ENCODE measurements at regions not wholly inside any gene's neighbourhood (a gene's known extent, or its start where the extent isn't known, plus 50 kb on each side); places are given as distances from the start of the nearest gene placed in this dataset.

- no peak overlapping the region for H2AFZ ChIP-seq (ENCODE audit: low read length)
- H3K36me3 Mint-ChIP-seq (ENCODE audit: insufficient read depth in 1 of 3, low read depth in 3 of 3): peaks cover 0 to 6% (median 0%) of the 10 kb centered on the region in 3 experiments; a peak in 2 of 7 replicates
- H4K91ac ChIP-seq (ENCODE audit: insufficient read length, low read depth, low read length): no peak overlapping the region
- no peak overlapping the region for H3K27ac ChIP-seq (ENCODE audit: insufficient read length, low read depth, low read length)
- peaks cover 3 to 4% of the 10 kb centered on the region in 2 experiments; a peak in 1 of 5 replicates for H3K9me3 Mint-ChIP-seq
- H3K14ac ChIP-seq (ENCODE audit: insufficient read depth, low read length): no peak overlapping the region
- no peaks in the 10 kb centered on the region for H3K79me1 ChIP-seq (ENCODE audit: insufficient read depth, low read depth, low read length, poor library complexity, severe bottlenecking)
- TF ChIP-seq, protein P1, sequence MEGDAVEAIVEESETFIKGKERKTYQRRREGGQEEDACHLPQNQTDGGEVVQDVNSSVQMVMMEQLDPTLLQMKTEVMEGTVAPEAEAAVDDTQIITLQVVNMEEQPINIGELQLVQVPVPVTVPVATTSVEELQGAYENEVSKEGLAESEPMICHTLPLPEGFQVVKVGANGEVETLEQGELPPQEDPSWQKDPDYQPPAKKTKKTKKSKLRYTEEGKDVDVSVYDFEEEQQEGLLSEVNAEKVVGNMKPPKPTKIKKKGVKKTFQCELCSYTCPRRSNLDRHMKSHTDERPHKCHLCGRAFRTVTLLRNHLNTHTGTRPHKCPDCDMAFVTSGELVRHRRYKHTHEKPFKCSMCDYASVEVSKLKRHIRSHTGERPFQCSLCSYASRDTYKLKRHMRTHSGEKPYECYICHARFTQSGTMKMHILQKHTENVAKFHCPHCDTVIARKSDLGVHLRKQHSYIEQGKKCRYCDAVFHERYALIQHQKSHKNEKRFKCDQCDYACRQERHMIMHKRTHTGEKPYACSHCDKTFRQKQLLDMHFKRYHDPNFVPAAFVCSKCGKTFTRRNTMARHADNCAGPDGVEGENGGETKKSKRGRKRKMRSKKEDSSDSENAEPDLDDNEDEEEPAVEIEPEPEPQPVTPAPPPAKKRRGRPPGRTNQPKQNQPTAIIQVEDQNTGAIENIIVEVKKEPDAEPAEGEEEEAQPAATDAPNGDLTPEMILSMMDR (conservative IDR thresholded peaks at IDR 0.05): no peak
- H3K4me1 ChIP-seq (ENCODE audit: insufficient read depth, low read length): no peaks in the 10 kb centered on the region; the same call in 1 of the 2 replicates
- H3K9ac ChIP-seq (ENCODE audit: extremely low read depth, insufficient read length, low read length): no peak overlapping the region
- peaks cover 2% of the 10 kb centered on the region for H3K27me3 Mint-ChIP-seq (ENCODE audit: low read depth)
- H2BK5ac ChIP-seq (ENCODE audit: insufficient read length, low read length): no peak overlapping the region
- no peaks in the 10 kb centered on the region for H3K9me3 ChIP-seq (ENCODE audit: control insufficient read depth, low read depth, low read length)
- H3K56ac ChIP-seq (ENCODE audit: insufficient read length, low read depth, low read length): no peak overlapping the region
- WGBS (ENCODE audit: extremely low coverage, insufficient read length, low lambda C conversion rate): no CpG with 5 or more reads among the region's 2 CpGs
- no peak overlapping the region for H2AK5ac ChIP-seq (ENCODE audit: insufficient read length, low read length)
- no peaks in the 10 kb centered on the region for H3K79me2 ChIP-seq (ENCODE audit: insufficient read depth, low read length)
- no peak overlapping the region for H2BK120ac ChIP-seq (ENCODE audit: low read depth, low read length, poor library complexity, severe bottlenecking)
- DNase-seq: no peak
- no peak overlapping the region for H3T11ph ChIP-seq (ENCODE audit: low read length)
- no peaks in the 10 kb centered on the region for H4K20me1 ChIP-seq (ENCODE audit: control insufficient read depth, insufficient read depth, insufficient read length)
- no peak overlapping the region for H3K18ac ChIP-seq (ENCODE audit: insufficient read length, low read depth, low read length)
- no peak overlapping the region for H2BK12ac ChIP-seq (ENCODE audit: insufficient read length, low read depth, low read length)
- no peaks in the 10 kb centered on the region for H3K27me3 ChIP-seq (ENCODE audit: insufficient read depth, low read length)
- H3K23me2 ChIP-seq (ENCODE audit: insufficient read length, low read depth, low read length, poor library complexity, severe bottlenecking): no peaks in the 10 kb centered on the region
- H4K8ac ChIP-seq (replicated peaks; ENCODE audit: insufficient read length, low read depth, low read length): no peak overlapping the region
- H2BK15ac ChIP-seq (ENCODE audit: low read depth, low read length): no peak overlapping the region
- H3K4me3 Mint-ChIP-seq: no peak overlapping the region
- H3K4me1 Mint-ChIP-seq: peaks cover 14 to 23% of the 10 kb centered on the region in 2 experiments
- no peak overlapping the region for H3K4ac ChIP-seq (ENCODE audit: low read depth, low read length)
- H3K27ac Mint-ChIP-seq: no peak overlapping the region
- H3K4me2 ChIP-seq (ENCODE audit: insufficient read depth, insufficient read length, low read length): no peak overlapping the region
- H4K5ac ChIP-seq (ENCODE audit: insufficient read length, low read depth, low read length): no peak overlapping the region
- H3K23ac ChIP-seq (ENCODE audit: insufficient read length, low read depth, low read length): no peak overlapping the region
- no peak overlapping the region for H2BK20ac ChIP-seq (ENCODE audit: low read depth, low read length, poor library complexity, severe bottlenecking)
These were observed 137.2 kb upstream of the MAP1LC3B2 start for GRCh38 chr12:116421785-116422538.
